ENCODE measurements at regions not wholly inside any gene's neighbourhood (a gene's known extent, or its start where the extent isn't known, plus 50 kb on each side); places are given as distances from the start of the nearest gene placed in this dataset.

GRCh38 chr20:60585651-60586050 lies 627.4 kb downstream of the CDH26 start (continued):
- TF ChIP-seq EGR1 (IDR thresholded peaks at IDR 0.05; ENCODE audit: borderline replicate concordance, low read depth, low read length) (no peak), MAFK (IDR thresholded peaks at IDR 0.05; ENCODE audit: low read depth, low read length) (no peak), CBX8 (IDR thresholded peaks at IDR 0.05; ENCODE audit: borderline replicate concordance, low read depth, low read length) (no peak), ZNF274 (IDR thresholded peaks at IDR 0.05; ENCODE audit: borderline replicate concordance, extremely low read depth, low read length) (no peak), KDM1A (IDR thresholded peaks at IDR 0.05; ENCODE audit: borderline replicate concordance, low read length) (no peak), BRCA1 (IDR thresholded peaks at IDR 0.05; ENCODE audit: low read depth, low read length) (no peak), ASH2L (IDR thresholded peaks at IDR 0.05; ENCODE audit: low read length) (no peak), SUZ12 (IDR thresholded peaks at IDR 0.05; ENCODE audit: low read length) (no peak)

Data from H1 (cell line).